ENCODE measurements at regions not wholly inside any gene's neighbourhood (a gene's known extent, or its start where the extent isn't known, plus 50 kb on each side); places are given as distances from the start of the nearest gene placed in this dataset.

- no peak overlapping the region for H3K4me3 ChIP-seq (ENCODE audit: low read length)
- no peaks in the 10 kb centered on the region for H3K27me3 ChIP-seq (ENCODE audit: control insufficient read depth, low read length)
- TF ChIP-seq EZH2phosphoT487 (IDR thresholded peaks at IDR 0.05; ENCODE audit: borderline replicate concordance, low read length) = no peak
- no peak for TF ChIP-seq CTCF (IDR thresholded peaks at IDR 0.05; ENCODE audit: low read depth, low read length, poor library complexity, severe bottlenecking)
- no peaks in the 10 kb centered on the region for H3K36me3 ChIP-seq (ENCODE audit: control insufficient read depth, low read length)
- no peaks in the 10 kb centered on the region; the same call in 1 of the 2 replicates for H3K9me3 ChIP-seq (ENCODE audit: control insufficient read depth, insufficient read depth, low read length)
- H3K4me1 ChIP-seq (ENCODE audit: control insufficient read depth, low read length) = peaks cover 20% of the 10 kb centered on the region
- no peak overlapping the region for H3K4me2 ChIP-seq (ENCODE audit: low read length)
- no peak overlapping the region for H3K27ac ChIP-seq (ENCODE audit: low read depth, low read length)
- H3K9me2 ChIP-seq (replicated peaks; ENCODE audit: control insufficient read depth, low read length) = no peaks in the 10 kb centered on the region
- no peaks in the 10 kb centered on the region for H3K79me2 ChIP-seq (ENCODE audit: control insufficient read depth, low read length)
- no peaks in the 10 kb centered on the region for H3F3A ChIP-seq (ENCODE audit: control insufficient read depth, insufficient read depth)
- H4K20me1 ChIP-seq (ENCODE audit: control insufficient read depth, insufficient read depth, low read depth, low read length) = no peaks in the 10 kb centered on the region
Observed at GRCh38 chr10:124160176-124160575, 66.8 kb upstream of the CHST15 start.

GRCh38 chr10:124159153-124159552 lies 65.8 kb upstream of the CHST15 start:
- peak overlapping the region; percentile 71 for H3K4me2 ChIP-seq (ENCODE audit: low read length)

GRCh38 chr10:124158592-124158991 lies 65.2 kb upstream of the CHST15 start:
- Histone ChIP-seq H3F3A (ENCODE audit: control insufficient read depth, insufficient read depth) (no peaks in the 10 kb centered on the region), H3K79me2 (ENCODE audit: control insufficient read depth, low read length) (no peaks in the 10 kb centered on the region), H3K4me2 (ENCODE audit: low read length) (peak overlapping the region; percentile 71), H3K4me1 (ENCODE audit: control insufficient read depth, low read length) (peaks cover 25% of the 10 kb centered on the region), H4K20me1 (ENCODE audit: control insufficient read depth, insufficient read depth, low read depth, low read length) (no peaks in the 10 kb centered on the region), H3K27ac (ENCODE audit: low read depth, low read length) (peak overlapping the region; percentile 62), H3K9me2 (replicated peaks; ENCODE audit: control insufficient read depth, low read length) (no peaks in the 10 kb centered on the region), H3K4me3 (ENCODE audit: low read length) (peak overlapping the region; percentile 63), H3K27me3 (ENCODE audit: control insufficient read depth, low read length) (no peaks in the 10 kb centered on the region), H3K9me3 (ENCODE audit: control insufficient read depth, insufficient read depth, low read length) (peaks cover 6% of the 10 kb centered on the region; the same call in 1 of the 2 replicates), H3K36me3 (ENCODE audit: control insufficient read depth, low read length) (no peaks in the 10 kb centered on the region)
- TF ChIP-seq EZH2phosphoT487 (IDR thresholded peaks at IDR 0.05; ENCODE audit: borderline replicate concordance, low read length) (no peak), CTCF (IDR thresholded peaks at IDR 0.05; ENCODE audit: low read depth, low read length, poor library complexity, severe bottlenecking) (no peak)

More at GRCh38 chr10:124159153-124159552, 65.8 kb upstream of the CHST15 start:
- H3K9me3 ChIP-seq (ENCODE audit: control insufficient read depth, insufficient read depth, low read length) = peaks cover 6% of the 10 kb centered on the region; the same call in 1 of the 2 replicates
- no peaks in the 10 kb centered on the region for H3K9me2 ChIP-seq (replicated peaks; ENCODE audit: control insufficient read depth, low read length)
- TF ChIP-seq EZH2phosphoT487 (IDR thresholded peaks at IDR 0.05; ENCODE audit: borderline replicate concordance, low read length) = no peak
- no peak for TF ChIP-seq CTCF (IDR thresholded peaks at IDR 0.05; ENCODE audit: low read depth, low read length, poor library complexity, severe bottlenecking)
- H3K79me2 ChIP-seq (ENCODE audit: control insufficient read depth, low read length) = no peaks in the 10 kb centered on the region
- H3K4me1 ChIP-seq (ENCODE audit: control insufficient read depth, low read length) = peaks cover 20% of the 10 kb centered on the region
- H3K36me3 ChIP-seq (ENCODE audit: control insufficient read depth, low read length) = no peaks in the 10 kb centered on the region
- no peaks in the 10 kb centered on the region for H4K20me1 ChIP-seq (ENCODE audit: control insufficient read depth, insufficient read depth, low read depth, low read length)
- H3K27me3 ChIP-seq (ENCODE audit: control insufficient read depth, low read length) = no peaks in the 10 kb centered on the region
- H3F3A ChIP-seq (ENCODE audit: control insufficient read depth, insufficient read depth) = no peaks in the 10 kb centered on the region
- peak overlapping the region; percentile 62 for H3K27ac ChIP-seq (ENCODE audit: low read depth, low read length)
- H3K4me3 ChIP-seq (ENCODE audit: low read length) = peak overlapping the region; percentile 63
